Right atrium auricular region (tissue), 2 donors: ENCODE measurements at regions not wholly inside any gene's neighbourhood (a gene's known extent, or its start where the extent isn't known, plus 50 kb on each side); places are given as distances from the start of the nearest gene placed in this dataset.
"Not testable (repeated sequence)": the region's sequence is repeated elsewhere in the genome, so short reads cannot be mapped to it uniquely, and the experiment has no call there.

Source experiments
- DNase-seq: peaks from one replicate; pipeline ENCODE4 v3.0.0-alpha.2; 2019; ENCODE audit warnings: low spot score
- H3K27ac ChIP-seq, 2 donors: fragments of 200-600 bp; sonication (generic); 1 replicate in 1 of 2; 2 replicates in 1 of 2; pipeline ENCODE4 v1.5.1; 2016 to 2019
- H3K27me3 ChIP-seq, 2 donors: fragments of 200-600 bp; sonication (generic); one replicate each; pipeline versions ENCODE4 v1.5.1 to v1.6.0; 2017 to 2019
- H3K36me3 ChIP-seq: fragments of 200-600 bp; sonication (generic); one replicate; pipeline ENCODE4 v1.5.1; 2016
- H3K4me1 ChIP-seq, 2 donors: fragments of 200-600 bp; sonication (generic); one replicate each; pipeline versions ENCODE4 v1.5.1 to v1.6.0; 2017 to 2019
- H3K4me3 ChIP-seq, 2 donors: fragments of 200-600 bp; sonication (generic); 1 replicate in 1 of 2; 2 replicates in 1 of 2; pipeline ENCODE4 v1.5.1; 2017 to 2019; ENCODE audit warnings: mild to moderate bottlenecking in 1 of 2, moderate library complexity in 1 of 2
- H3K9me3 ChIP-seq, 2 donors: fragments of 200-600 bp; sonication (generic); one replicate each; pipeline ENCODE4 v1.5.1; 2019
- TF ChIP-seq, protein P1 (sequence below), 2 donors: fragments of 200-600 bp; sonication (generic); IDR thresholded peaks; one replicate each; pipeline ENCODE4 v1.5.1; 2019; ENCODE audit warnings: antibody characterized with exemption in 2 of 2

DNA sequence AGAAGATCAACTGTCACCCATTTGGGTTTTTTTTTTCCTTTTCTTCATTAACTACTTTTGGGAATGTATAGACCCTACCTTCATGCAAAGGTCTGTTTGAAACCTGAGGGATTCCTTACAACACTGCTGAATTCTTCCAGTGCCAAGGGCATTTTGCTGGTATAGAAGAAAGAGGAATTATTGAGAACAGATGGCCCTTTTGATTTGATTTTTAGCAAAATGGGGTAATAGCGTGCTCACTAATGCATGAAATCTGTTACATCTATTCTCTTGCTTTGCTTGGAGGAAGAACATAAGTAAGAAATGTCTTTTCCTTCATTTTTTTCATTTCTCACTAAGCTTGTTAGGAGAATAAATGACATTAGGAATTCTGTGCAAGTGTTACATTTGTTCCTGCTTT, 501.9 kb downstream of the TMEM135 start:
- TF ChIP-seq, protein P1, sequence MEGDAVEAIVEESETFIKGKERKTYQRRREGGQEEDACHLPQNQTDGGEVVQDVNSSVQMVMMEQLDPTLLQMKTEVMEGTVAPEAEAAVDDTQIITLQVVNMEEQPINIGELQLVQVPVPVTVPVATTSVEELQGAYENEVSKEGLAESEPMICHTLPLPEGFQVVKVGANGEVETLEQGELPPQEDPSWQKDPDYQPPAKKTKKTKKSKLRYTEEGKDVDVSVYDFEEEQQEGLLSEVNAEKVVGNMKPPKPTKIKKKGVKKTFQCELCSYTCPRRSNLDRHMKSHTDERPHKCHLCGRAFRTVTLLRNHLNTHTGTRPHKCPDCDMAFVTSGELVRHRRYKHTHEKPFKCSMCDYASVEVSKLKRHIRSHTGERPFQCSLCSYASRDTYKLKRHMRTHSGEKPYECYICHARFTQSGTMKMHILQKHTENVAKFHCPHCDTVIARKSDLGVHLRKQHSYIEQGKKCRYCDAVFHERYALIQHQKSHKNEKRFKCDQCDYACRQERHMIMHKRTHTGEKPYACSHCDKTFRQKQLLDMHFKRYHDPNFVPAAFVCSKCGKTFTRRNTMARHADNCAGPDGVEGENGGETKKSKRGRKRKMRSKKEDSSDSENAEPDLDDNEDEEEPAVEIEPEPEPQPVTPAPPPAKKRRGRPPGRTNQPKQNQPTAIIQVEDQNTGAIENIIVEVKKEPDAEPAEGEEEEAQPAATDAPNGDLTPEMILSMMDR (IDR thresholded peaks at IDR 0.05): no peak
- Histone ChIP-seq H3K4me3 (no peak overlapping the region), H3K9me3 (peaks cover 0 to 11% of the 10 kb centered on the region in 2 donors), H3K36me3 (no peaks in the 10 kb centered on the region), H3K27me3 (no peaks in the 10 kb centered on the region), H3K27ac (no peak overlapping the region), H3K4me1 (no peaks in the 10 kb centered on the region)
- DNase-seq: no peak

DNA sequence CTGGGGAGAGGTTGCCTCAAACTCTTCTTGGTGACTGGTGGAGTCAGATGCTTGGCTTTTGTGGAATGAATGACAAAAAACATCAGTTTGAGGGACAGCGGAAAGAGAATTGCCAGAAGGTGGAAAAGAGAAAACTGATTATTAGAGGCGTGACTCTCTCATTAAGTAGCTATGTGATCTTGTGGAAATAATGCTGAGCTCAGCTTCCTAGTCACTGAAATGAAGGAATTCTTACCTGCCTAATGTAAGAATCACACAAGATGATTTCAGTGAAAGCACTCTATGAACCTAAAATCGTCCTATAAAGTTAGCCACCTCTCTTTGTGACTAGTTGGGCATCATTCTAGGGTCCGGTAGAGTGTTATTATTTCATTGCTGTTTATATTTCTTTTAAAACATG, 498.8 kb downstream of the TMEM135 start:
- H3K9me3 ChIP-seq: no peaks in the 10 kb centered on the region
- no peak overlapping the region for H3K27ac ChIP-seq
- no peaks in the 10 kb centered on the region for H3K27me3 ChIP-seq
- no peaks in the 10 kb centered on the region for H3K36me3 ChIP-seq
- no peaks in the 10 kb centered on the region for H3K4me1 ChIP-seq
- H3K4me3 ChIP-seq: no peak overlapping the region
- TF ChIP-seq, protein P1 (IDR thresholded peaks at IDR 0.05): no peak
- no peak for DNase-seq

DNA sequence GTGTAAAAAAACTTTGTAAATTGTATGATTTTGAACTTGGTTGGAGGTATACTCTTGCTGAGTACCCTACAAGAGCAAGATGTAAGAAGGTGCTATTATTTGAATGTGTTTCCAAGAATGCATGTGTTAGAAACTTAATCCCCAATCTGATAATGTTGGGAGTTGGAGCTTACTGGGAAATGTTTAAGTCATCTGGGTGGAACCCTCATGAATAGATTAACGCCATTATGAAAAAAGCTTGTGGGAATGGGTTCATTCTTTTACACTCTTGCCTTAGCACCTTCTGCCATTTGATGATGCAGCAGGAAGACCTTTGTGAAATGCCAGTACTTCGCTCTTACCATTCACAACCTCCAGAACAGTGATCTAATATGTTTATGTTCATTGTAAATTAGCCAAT, 498.3 kb downstream of the TMEM135 start:
- no peak for DNase-seq
- Histone ChIP-seq H3K36me3 (no peaks in the 10 kb centered on the region), H3K9me3 (no peaks in the 10 kb centered on the region), H3K27ac (no peak overlapping the region), H3K4me1 (no peaks in the 10 kb centered on the region), H3K27me3 (no peaks in the 10 kb centered on the region), H3K4me3 (no peak overlapping the region)
- TF ChIP-seq, protein P1 (IDR thresholded peaks at IDR 0.05): no peak

DNA sequence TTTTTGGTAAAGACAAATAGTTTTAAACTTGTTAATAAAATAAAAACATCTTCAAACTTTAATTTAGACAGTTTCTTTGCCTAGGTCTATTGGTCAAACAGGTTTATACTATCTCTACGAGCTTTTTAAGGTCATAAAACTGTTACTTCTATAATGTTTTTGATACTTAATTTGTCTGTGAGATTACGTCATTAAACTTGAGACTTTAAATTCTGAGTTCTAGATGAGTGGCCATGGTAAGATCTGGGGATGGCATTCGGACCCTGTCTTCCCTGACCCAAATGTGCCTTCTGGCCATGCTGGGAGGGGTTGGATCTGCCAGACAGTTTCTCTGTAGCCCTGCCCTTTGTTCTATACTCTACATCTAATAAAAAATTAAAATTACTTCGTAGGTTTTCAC, 497.8 kb downstream of the TMEM135 start:
- DNase-seq: no peak
- TF ChIP-seq, protein P1 (IDR thresholded peaks at IDR 0.05): no peak
- no peaks in the 10 kb centered on the region for H3K36me3 ChIP-seq
- no peak overlapping the region for H3K27ac ChIP-seq
- no peaks in the 10 kb centered on the region for H3K4me1 ChIP-seq
- H3K9me3 ChIP-seq: no peaks in the 10 kb centered on the region
- H3K27me3 ChIP-seq: no peaks in the 10 kb centered on the region
- H3K4me3 ChIP-seq: no peak overlapping the region

DNA sequence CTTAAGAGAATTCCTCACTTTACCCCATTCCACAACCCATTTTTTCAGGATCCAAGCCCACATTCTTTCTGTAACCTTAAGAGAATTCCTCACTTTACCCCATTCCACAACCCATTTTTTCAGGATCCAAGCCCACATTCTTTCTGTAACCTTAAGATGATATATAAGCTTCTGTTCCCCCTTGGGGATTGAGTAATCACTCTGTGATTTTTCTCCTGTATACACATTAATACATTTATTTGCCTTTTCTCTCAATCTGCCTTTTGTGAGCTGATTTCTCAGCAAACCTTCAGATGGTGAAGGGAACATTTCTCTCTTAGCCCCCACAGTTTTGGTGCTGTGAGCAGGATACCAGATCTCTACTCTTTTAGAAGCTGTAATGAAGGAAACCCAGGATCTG, 494.1 kb downstream of the TMEM135 start:
- not testable (repeated sequence) for H3K4me3 ChIP-seq, DNase-seq, H3K27ac ChIP-seq, H3K9me3 ChIP-seq, H3K36me3 ChIP-seq, H3K27me3 ChIP-seq, H3K4me1 ChIP-seq

DNA sequence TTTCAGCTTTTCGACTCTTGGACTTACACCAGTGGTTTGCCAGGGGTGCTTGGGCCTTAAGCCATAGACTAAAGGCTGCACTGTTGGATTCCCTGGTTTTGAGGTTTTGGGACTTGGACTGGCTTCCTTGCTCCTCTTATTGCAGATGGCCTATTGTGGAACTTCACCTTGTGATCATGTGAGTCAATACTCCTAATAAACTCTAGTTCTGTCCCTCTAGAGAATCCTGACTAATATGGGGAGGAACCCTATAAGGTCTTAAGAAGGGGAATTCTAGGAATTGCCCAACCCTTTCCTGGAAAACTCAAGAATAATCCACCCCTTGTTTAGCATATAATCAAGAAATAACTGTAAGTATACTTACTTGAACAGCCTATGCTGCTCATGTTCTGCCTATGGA, 491.8 kb downstream of the TMEM135 start:
- no peaks in the 10 kb centered on the region for H3K4me1 ChIP-seq
- TF ChIP-seq, protein P1 (IDR thresholded peaks at IDR 0.05): no peak
- no peak overlapping the region for H3K4me3 ChIP-seq
- no peaks in the 10 kb centered on the region for H3K36me3 ChIP-seq
- H3K27ac ChIP-seq: no peak overlapping the region
- DNase-seq: no peak
- no peaks in the 10 kb centered on the region for H3K27me3 ChIP-seq
- no peaks in the 10 kb centered on the region for H3K9me3 ChIP-seq
